ENCODE measurements at regions not wholly inside any gene's neighbourhood (a gene's known extent, or its start where the extent isn't known, plus 50 kb on each side); places are given as distances from the start of the nearest gene placed in this dataset.

- DNase-seq (ENCODE audit: extremely low read depth in 1 of 2, low read depth in 1 of 2), result no peak
Observed at GRCh38 chr21:16594191-16594590, 864.4 kb downstream of the USP25 start.

- no peak for DNase-seq (ENCODE audit: extremely low read depth in 1 of 2, low read depth in 1 of 2)
Observed at GRCh38 chr21:16596369-16596768, 866.6 kb downstream of the USP25 start.

- DNase-seq (ENCODE audit: extremely low read depth in 1 of 2, low read depth in 1 of 2), result no peak
Observed at GRCh38 chr21:16597753-16598152, 868.0 kb downstream of the USP25 start.

DNA sequence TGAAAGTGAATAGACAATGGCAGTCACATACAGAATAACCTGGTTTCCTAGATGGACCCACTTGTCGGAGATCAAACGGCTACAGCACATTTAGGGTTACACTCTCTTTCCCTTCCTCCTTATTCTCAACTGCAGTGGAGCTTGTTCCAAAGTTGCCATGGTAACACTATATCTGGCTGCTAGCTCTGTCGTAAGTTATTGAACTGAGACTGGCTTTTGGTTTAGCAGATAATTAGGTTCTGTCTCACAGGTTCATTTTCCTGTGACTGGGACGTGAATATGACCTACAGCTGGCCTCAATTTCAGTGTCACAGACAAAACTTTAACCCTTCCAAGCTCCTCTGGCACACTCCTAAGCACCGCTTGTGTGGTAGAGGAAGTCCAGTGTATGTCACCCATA is 875.8 kb downstream of the USP25 start:
- no peak for DNase-seq (ENCODE audit: extremely low read depth in 1 of 2, low read depth in 1 of 2)

DNA sequence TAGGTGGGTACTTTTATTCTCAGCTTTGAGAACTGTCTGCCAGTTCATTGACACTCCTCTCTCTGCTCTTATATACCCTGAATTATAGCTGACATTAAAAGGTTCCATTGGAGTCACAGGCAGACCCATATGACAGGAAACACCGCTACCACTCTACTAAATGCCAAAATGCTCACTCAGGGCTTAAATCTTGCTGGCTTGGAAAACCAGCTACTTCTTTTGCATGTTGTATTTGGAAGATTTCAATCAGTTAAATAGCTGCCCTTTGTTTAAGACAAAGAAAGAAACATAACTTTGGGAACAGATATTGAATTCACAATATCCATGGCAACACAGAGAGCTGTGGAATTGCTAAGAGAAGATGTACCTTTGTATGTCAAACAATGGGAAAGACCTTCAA is 876.5 kb downstream of the USP25 start:
- no peak for DNase-seq (ENCODE audit: extremely low read depth in 1 of 2, low read depth in 1 of 2)

DNA sequence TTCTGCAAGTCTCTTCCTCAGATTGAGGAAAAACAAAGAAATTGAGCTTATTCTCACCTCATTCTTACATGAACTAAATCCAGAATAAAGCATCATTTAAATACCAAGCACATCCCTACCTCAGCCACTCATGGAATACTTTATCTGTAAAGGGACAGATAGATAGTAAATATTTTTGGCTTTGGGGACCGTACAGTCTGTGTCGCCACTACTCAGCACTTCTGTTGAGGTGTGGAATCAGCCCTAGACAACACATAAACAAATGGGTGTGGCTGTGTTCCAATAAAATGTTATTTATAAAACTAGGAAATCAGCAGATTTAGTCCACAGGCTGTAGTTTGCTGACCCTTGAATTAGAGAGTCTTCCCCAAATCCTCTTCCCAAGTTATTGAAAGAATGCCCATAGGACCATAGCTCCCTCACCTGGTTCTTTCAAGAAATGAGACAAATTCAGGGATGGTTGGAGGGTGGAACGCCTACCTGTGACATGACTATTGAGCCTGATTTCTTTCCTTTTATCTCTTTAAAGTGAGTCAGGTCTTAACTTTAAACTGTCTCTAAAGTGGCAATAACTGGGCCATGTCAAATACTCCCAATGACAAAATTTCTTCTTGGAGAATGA is 878.5 kb downstream of the USP25 start:
- DNase-seq (ENCODE audit: extremely low read depth in 1 of 2, low read depth in 1 of 2), result no peak

DNA sequence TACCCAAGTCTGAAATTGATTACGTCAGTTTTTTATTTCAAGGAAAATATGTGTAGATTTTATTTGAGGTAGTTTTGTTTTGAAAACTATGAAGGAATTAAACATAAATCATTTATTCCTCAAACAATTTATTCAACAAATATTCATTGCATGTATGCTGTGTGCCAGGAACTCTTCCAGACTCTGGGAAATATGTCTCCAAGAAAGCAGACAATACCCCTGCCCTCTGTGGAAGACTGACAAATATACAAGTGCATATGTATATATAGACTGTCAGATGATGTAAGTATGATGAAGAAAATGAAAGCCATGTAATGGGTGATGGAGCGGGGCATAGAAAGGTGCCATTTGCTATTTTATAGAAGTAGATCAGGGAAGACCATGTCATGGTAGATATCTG is 889.5 kb downstream of the USP25 start:
- DNase-seq (ENCODE audit: extremely low read depth in 1 of 2, low read depth in 1 of 2), result no peak

- no peak for DNase-seq (ENCODE audit: extremely low read depth in 1 of 2, low read depth in 1 of 2)
Observed at GRCh38 chr21:16620786-16621320, 891.1 kb downstream of the USP25 start.

GRCh38 chr21:16624479-16625118 is 888.2 kb upstream of the CXADR start:
- DNase-seq (ENCODE audit: extremely low read depth in 1 of 2, low read depth in 1 of 2), result no peak

GRCh38 chr21:16625491-16625890 is 887.4 kb upstream of the CXADR start:
- DNase-seq (ENCODE audit: extremely low read depth in 1 of 2, low read depth in 1 of 2), result no peak

DNA sequence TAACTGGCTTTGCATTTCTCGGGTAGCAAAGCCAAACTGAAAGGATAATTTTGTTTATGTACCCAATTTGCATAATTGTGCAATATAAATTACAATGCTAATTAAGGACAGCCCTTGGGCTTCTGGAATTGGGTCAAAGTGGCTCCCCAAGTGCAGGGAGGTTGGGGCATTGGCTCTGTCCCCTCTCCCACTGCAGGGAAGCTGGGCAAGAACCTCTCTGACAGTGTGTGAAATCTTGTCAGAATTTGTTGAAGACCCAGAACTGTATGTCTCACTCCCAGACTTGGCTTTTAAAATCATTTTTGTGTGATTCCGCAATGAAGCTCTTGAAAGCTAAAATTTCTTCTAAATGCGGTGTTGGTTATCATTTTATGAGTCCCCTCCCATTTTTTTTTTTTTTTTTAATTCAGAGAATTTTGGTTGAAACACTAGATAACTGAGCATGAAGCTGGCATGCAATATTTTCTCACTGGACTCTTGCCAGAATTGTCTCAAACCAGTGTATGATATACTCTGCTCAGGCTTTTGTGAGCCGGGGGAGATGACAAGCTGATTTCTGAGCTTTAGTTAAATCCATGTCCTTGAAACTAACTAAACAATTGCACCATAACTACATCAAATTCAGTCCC is 878.9 kb upstream of the CXADR start:
- no peak for DNase-seq (ENCODE audit: extremely low read depth in 1 of 2, low read depth in 1 of 2)

- no peak for DNase-seq (ENCODE audit: extremely low read depth in 1 of 2, low read depth in 1 of 2)
Observed at GRCh38 chr21:16634515-16634914, 878.3 kb upstream of the CXADR start.

DNA sequence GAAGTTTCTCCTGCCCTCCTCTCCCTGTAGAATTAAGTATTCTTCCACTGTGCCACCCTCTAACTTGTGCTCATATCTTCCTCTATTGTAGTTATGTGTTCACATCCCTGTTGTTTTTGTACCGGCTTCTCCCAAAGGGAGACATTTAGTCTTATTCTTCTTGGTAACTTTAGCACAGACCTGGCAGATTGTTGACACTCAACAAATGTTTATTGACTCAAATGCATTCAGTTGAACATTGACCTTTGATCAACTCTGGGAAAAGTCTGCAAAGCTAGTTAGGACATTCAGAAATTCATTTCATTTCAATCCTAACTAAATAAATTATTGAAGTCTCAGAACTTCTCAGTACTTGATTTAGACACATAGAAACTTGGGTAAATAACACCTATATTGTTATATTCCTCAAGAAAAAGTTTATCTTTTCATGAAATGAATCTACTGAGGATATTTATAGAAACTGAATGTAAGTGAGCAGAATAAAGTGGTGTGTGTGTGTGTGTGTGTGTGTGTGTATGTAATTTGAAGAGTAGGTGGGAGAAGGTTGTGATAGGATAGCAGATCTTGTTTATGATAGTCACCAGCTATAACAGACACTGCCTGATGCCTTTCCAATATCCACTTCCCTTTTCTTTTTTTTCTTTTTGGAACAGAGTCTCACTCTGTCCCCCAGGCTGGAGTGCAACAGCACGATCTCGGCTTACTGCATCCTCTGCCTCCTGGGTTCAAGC is 872.4 kb upstream of the CXADR start:
- DNase-seq (ENCODE audit: extremely low read depth in 1 of 2, low read depth in 1 of 2), result no peak

DNA sequence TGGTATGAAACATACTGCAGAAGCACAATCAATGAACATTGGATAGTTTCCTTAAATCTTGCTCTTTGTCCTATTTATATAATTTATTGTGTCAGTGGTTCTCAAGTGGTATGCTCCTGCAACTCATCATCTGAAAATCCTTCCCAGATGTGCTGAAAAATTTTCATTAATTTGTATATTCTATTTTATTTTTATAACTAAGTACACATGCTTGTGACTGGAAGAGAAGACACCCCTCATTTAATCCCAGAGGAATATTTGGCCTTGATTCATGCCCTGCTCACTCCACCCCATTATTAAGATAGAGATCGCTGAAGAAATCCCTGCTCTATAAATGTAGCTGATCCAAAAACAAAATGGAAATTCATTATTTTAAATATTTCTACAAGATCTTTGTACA is 870.5 kb upstream of the CXADR start:
- DNase-seq (ENCODE audit: extremely low read depth in 1 of 2, low read depth in 1 of 2), result no peak

DNA sequence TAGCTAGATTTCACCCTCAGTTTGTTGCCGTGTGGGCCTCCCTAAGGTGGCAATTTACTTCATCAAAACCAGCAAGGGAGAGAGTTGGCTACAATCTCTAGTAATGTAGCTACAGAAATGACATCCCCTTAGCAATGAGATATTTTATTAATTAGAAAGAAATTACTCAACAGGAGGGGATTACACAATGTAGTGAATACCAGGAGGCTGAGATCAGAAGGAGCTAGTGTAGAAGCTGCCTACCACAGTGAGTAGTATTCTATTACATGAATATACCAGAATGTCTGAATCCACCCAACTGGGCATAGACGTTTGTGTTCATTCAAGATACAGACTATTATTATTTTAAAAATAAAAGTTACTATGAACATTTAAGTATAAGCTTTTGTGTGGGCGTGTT is 868.2 kb upstream of the CXADR start:
- no peak for DNase-seq (ENCODE audit: extremely low read depth in 1 of 2, low read depth in 1 of 2)

GRCh38 chr21:16650714-16651366 is 862.0 kb upstream of the CXADR start:
- no peak for DNase-seq (ENCODE audit: extremely low read depth in 1 of 2, low read depth in 1 of 2)

DNA sequence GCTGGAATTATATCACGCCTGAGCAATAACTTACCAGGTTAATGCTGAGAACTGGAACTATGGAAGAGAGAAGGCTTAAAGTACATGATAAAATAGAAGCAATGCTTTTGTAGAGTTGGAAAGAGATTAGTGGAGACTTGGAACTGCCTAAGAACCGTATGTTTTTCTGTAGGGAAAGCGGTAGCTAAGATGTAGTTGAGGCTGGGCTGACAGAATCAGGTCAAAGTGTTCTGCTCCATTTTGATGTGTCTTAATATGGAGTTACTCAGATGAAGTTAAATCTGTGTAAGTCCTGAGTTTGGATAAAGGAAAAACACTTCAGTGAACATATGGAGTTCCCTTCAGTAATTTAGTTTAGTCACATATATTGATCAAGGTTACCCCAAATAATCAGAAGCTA is 860.9 kb upstream of the CXADR start:
- no peak for DNase-seq (ENCODE audit: extremely low read depth in 1 of 2, low read depth in 1 of 2)

DNA sequence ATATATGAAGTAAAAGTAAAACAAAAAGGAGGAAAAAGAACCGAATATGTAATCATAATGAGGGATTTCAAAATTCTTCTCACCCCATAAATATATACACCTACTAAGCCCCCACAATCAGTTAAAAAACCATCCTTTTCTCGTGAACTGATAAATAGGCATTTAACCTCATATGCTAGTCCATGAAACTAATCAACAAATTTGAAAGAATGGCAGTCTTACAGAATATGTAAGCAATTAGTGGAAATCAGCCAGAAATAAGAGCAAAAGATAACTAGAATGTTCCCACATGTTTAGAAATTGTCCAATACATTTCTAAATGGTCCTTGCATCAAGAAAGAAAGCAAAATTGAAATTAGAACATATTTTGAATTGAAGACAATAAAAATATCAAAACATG is 849.4 kb upstream of the CXADR start:
- DNase-seq (ENCODE audit: extremely low read depth in 1 of 2, low read depth in 1 of 2), result no peak

- no peak for DNase-seq (ENCODE audit: extremely low read depth in 1 of 2, low read depth in 1 of 2)
Observed at GRCh38 chr21:16667395-16667794, 845.4 kb upstream of the CXADR start.

GRCh38 chr21:16674949-16675348 is 837.9 kb upstream of the CXADR start:
- no peak for DNase-seq (ENCODE audit: extremely low read depth in 1 of 2, low read depth in 1 of 2)

DNA sequence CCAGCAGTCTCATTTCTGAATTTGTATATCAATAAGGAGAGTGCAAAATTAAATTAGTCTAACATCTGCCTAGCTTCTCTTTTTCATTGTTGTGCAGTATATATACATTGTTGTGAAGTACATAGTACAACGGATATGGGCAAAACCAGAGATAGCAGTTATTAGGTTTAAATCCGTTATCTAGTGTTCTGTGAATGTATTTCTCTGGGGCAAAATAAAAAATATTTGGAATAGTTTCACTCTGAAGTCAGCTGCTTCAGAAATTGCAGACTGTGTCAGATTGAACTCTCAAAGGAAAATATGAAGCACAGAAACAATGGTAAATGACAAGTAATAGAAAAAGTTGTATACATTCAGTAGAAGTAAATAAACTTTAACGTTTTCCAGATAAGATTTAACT is 836.5 kb upstream of the CXADR start:
- DNase-seq (ENCODE audit: extremely low read depth in 1 of 2, low read depth in 1 of 2), result no peak

Measured in stimulated activated CD8-positive, alpha-beta memory T cell treated with anti-CD3 and anti-CD28 coated beads, Interleukin-7, amount 100 ng/mL, for 48 hours (primary cell).